M059J (cell line): ENCODE measurements at regions not wholly inside any gene's neighbourhood (a gene's known extent, or its start where the extent isn't known, plus 50 kb on each side); places are given as distances from the start of the nearest gene placed in this dataset.
"Not testable (repeated sequence)": the region's sequence is repeated elsewhere in the genome, so short reads cannot be mapped to it uniquely, and the experiment has no call there.

ENCODE experiments used
- DNase-seq: peaks from one replicate; pipeline ENCODE4 v3.0.0-alpha.2; 2012; ENCODE audit warnings: low read depth

GRCh38 chrX:131826572-131826971 lies 196.5 kb upstream of the STK26 start:
- no peak for DNase-seq

GRCh38 chrX:131827935-131828334 lies 195.2 kb upstream of the STK26 start:
- DNase-seq = peak; percentile 73

- DNase-seq = no peak
Observed at GRCh38 chrX:131828482-131828881, 194.6 kb upstream of the STK26 start.

GRCh38 chrX:131830400-131831184 lies 192.5 kb upstream of the STK26 start:
- DNase-seq = peak; percentile 97

GRCh38 chrX:131831185-131831520 lies 191.9 kb upstream of the STK26 start:
- no peak for DNase-seq

- DNase-seq = no peak
Observed at GRCh38 chrX:131836161-131836560, 186.9 kb upstream of the STK26 start.

GRCh38 chrX:131837325-131837724 lies 185.8 kb upstream of the STK26 start:
- no peak for DNase-seq

GRCh38 chrX:131840799-131841495 lies 182.2 kb upstream of the STK26 start:
- DNase-seq = no peak

- peak; percentile 81 for DNase-seq
Observed at GRCh38 chrX:131841496-131842437, 181.3 kb upstream of the STK26 start.

GRCh38 chrX:131843987-131844386 lies 179.1 kb upstream of the STK26 start:
- DNase-seq = no peak

- DNase-seq = no peak
Observed at GRCh38 chrX:131845201-131845600, 177.9 kb upstream of the STK26 start.

GRCh38 chrX:131845771-131846170 lies 177.3 kb upstream of the STK26 start:
- DNase-seq = no peak

GRCh38 chrX:131850964-131851363 lies 172.1 kb upstream of the STK26 start:
- DNase-seq = not testable (repeated sequence)

GRCh38 chrX:131853440-131853839 lies 169.7 kb upstream of the STK26 start:
- no peak for DNase-seq

- peak; percentile 24 for DNase-seq
Observed at GRCh38 chrX:131854581-131854980, 168.5 kb upstream of the STK26 start.

GRCh38 chrX:131861088-131861787 lies 161.9 kb upstream of the STK26 start:
- peak; percentile 18 for DNase-seq

- no peak for DNase-seq
Observed at GRCh38 chrX:131862321-131862720, 160.8 kb upstream of the STK26 start.

- no peak for DNase-seq
Observed at GRCh38 chrX:131869182-131869581, 153.9 kb upstream of the STK26 start.

- DNase-seq = no peak
Observed at GRCh38 chrX:131874300-131874699, 148.8 kb upstream of the STK26 start.

GRCh38 chrX:131875827-131876226 lies 147.3 kb upstream of the STK26 start:
- not testable (repeated sequence) for DNase-seq

GRCh38 chrX:131881194-131881593 lies 141.9 kb upstream of the STK26 start:
- no peak for DNase-seq

- DNase-seq = not testable (repeated sequence)
Observed at GRCh38 chrX:131885042-131885441, 138.1 kb upstream of the STK26 start.
